ENCODE measurements at regions not wholly inside any gene's neighbourhood (a gene's known extent, or its start where the extent isn't known, plus 50 kb on each side); places are given as distances from the start of the nearest gene placed in this dataset.

DNA sequence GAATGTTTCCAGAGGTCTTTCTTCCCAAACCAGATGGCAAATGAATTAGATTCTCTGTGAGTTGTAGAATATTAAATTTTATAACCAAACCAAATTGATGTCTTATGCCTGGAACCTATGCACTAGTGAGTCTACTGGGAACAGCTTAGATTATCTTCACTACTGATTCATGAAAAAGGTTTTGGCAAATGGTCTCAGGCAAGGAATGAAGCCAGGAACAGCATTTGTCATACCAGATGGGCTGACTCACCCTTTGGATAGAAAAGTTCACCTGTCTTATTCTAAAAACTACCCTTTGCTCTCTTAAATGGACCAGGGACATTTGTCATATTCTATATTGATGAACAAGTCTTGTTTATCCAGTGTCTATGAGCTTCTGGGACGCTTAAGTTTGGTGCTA, 135.4 kb upstream of the ECI2 start:
- peak in 2 of 8 donors; percentile 42 to 65 for ATAC-seq
- intact Hi-C loops (cut with DNase I), result no loop called here
- Histone ChIP-seq H3K36me3 (no peaks in the 10 kb centered on the region), H3K9me3 (no peaks in the 10 kb centered on the region), H3K4me1 (peaks cover 0 to 9% (median 0%) of the 10 kb centered on the region in 9 donors), H3K4me3 (no peak overlapping the region), H3K27me3 (no peaks in the 10 kb centered on the region), H3K27ac (no peak overlapping the region)
- DNase-seq, result no peak
- 94 to 95% methylated on average over 1 of the region's 1 CpG for WGBS, 2 donors
- TF ChIP-seq, protein P1, sequence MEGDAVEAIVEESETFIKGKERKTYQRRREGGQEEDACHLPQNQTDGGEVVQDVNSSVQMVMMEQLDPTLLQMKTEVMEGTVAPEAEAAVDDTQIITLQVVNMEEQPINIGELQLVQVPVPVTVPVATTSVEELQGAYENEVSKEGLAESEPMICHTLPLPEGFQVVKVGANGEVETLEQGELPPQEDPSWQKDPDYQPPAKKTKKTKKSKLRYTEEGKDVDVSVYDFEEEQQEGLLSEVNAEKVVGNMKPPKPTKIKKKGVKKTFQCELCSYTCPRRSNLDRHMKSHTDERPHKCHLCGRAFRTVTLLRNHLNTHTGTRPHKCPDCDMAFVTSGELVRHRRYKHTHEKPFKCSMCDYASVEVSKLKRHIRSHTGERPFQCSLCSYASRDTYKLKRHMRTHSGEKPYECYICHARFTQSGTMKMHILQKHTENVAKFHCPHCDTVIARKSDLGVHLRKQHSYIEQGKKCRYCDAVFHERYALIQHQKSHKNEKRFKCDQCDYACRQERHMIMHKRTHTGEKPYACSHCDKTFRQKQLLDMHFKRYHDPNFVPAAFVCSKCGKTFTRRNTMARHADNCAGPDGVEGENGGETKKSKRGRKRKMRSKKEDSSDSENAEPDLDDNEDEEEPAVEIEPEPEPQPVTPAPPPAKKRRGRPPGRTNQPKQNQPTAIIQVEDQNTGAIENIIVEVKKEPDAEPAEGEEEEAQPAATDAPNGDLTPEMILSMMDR (IDR thresholded peaks at IDR 0.05), result no peak

DNA sequence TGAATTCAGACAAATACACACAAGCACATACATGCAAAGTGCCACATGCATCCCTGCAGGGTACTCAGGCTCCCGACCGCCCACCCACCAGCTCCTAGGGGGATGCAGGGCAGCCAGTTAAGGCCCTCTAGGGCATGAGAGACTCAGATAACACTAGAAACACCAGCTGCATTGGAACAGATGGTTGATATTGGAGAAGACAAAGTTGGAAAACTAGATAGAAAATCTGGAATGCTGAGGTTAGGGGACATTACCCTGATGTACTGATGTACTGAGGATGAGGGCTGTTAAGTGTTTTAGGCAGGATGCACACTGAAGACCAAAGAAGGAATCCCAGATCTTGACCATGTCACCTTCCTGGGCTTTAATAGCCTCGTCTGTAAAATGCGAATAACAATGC, 134.6 kb upstream of the ECI2 start:
- DNase-seq (no peak), ATAC-seq (no peak)
- H3K27me3 ChIP-seq, result no peaks in the 10 kb centered on the region
- no peak overlapping the region for H3K27ac ChIP-seq
- intact Hi-C loops (cut with DNase I), result no loop called here
- 90 to 91% methylated on average over 4 of the region's 4 CpGs for WGBS, 2 donors
- no peaks in the 10 kb centered on the region for H3K36me3 ChIP-seq
- TF ChIP-seq, protein P1 (IDR thresholded peaks at IDR 0.05), result no peak
- H3K9me3 ChIP-seq, result no peaks in the 10 kb centered on the region
- peaks cover 0 to 9% (median 0%) of the 10 kb centered on the region in 9 donors for H3K4me1 ChIP-seq
- no peak overlapping the region for H3K4me3 ChIP-seq

DNA sequence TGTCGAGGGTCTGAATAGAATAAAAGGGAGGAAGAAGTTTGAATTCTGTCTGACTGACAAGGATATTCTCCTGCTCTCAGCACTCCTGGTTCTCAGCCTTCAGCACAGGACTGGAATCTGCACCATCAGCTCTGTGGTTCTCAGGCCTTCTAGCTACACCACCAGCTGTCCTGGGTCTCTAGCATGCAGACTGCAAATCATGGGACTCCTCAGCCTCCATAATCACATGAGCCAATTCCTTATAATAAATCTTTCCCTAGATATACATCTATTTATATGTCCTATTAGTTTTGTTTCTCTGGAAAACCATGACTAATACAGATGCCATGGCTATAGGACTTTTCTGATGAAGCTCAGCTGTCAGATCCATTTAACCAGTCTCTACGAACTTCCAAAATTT, 132.8 kb upstream of the ECI2 start:
- DNase-seq (no peak), ATAC-seq (no peak)
- 89 to 93% methylated on average over 2 of the region's 2 CpGs for whole genome bisulfite sequencing, 2 donors
- H3K4me3 ChIP-seq, result no peak overlapping the region
- intact Hi-C loops (cut with DNase I), result no loop called here
- no peaks in the 10 kb centered on the region for H3K27me3 ChIP-seq
- TF ChIP-seq, protein P1 (IDR thresholded peaks at IDR 0.05), result no peak
- H3K4me1 ChIP-seq, result peaks cover 0 to 9% (median 0%) of the 10 kb centered on the region in 9 donors
- no peak overlapping the region for H3K27ac ChIP-seq
- no peaks in the 10 kb centered on the region for H3K36me3 ChIP-seq
- H3K9me3 ChIP-seq, result no peaks in the 10 kb centered on the region

DNA sequence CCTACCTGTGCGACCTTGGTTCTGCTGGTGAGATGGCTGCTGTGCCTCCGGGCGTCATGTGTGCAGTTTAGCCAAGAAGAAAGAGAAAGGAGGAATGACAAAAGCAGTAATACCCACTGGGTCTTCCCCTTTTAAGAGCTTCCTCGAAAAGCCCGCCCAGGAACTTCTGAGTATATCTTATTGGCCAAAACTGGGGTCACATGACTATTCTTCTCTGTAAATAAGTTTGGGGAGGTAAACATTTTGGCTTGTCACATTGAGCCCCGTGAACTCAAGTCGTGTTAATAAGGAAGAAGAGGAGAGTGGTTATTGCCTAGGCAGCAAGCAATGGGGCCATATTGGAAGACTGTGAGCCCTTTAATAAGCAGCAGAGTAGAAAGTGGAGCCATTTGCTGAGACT, 130.4 kb upstream of the ECI2 start:
- H3K27me3 ChIP-seq, result no peaks in the 10 kb centered on the region
- TF ChIP-seq, protein P1 (IDR thresholded peaks at IDR 0.05), result no peak
- 94 to 95% methylated on average over 7 of the region's 7 CpGs for WGBS, 2 donors

More for the DNA sequence above, 130.4 kb upstream of the ECI2 start:
- ATAC-seq (no peak), DNase-seq (no peak)
- no peak overlapping the region for H3K27ac ChIP-seq
- intact Hi-C loops (cut with DNase I), result no loop called here
- no peaks in the 10 kb centered on the region for H3K36me3 ChIP-seq
- H3K9me3 ChIP-seq, result no peaks in the 10 kb centered on the region
- H3K4me3 ChIP-seq, result no peak overlapping the region
- H3K4me1 ChIP-seq, result peaks cover 0 to 5% (median 0%) of the 10 kb centered on the region in 9 donors

All from heart right ventricle (tissue), 16 donors.